GM18870 (cell line): ENCODE measurements at regions not wholly inside any gene's neighbourhood (a gene's known extent, or its start where the extent isn't known, plus 50 kb on each side); places are given as distances from the start of the nearest gene placed in this dataset.

Experiments used
- ATAC-seq: cut with Tn5 transposase; IDR thresholded peaks from one replicate; pipeline ENCODE4 v1.9.1; 2021; ENCODE audit warnings: moderate library complexity; ENCODE audit not compliant: unreplicated experiment

DNA sequence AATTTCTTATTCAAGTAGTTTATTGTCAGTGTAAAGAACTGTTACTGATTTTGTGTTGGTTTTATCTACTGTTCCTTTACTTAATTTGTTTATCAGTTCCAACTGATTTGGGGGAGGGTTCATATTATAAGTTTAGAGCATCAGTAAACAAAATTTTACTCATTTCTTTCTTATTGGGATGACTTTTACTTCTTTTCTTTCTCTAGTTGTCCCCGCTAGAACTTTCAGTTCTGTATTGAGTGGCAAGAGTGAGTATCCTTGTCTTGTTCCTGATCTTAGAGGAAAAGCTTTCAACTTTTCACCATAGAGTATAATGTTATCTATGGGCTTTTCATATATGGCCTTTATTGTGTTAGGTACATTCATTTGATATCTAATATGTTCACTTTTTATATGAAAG, 584.1 kb downstream of the LRFN5 start:
- ATAC-seq, result peak; percentile 84

DNA sequence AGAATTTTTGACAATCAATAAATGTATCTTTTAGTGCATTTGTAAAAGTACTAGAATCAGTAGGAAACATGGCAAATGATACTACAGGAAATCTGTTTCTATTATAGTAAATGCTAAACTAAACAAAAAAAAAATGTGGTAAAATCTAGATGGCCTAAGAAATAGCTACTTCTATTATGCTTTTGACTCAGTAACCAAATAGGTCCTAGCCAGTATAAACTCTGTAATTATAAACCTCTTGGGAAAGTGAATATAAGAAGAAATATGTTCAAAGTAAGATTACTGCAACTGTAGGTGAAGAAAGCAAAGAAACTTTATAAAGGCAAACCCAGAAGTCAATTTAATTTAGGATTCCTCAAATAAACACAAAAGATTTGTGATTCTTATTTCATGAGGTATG, 581.2 kb downstream of the LRFN5 start:
- ATAC-seq, result no peak

DNA sequence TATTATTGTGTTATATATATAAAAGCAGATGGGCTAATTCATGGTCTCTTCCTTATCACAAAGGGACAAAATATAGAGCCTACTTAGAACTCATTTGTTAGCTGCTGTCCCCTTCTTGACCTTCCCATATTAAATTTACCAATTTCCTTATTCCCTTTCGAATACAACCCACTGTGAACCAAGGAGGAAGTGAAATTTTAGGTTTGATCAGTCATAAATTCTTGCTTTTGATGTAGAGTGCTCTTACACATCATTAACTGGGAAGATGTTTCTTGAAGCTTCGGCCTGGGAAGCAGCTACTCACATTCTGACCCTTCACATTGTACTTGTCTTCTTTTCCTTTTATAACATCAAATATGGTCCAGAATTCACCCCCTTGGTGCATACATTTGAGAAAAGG, 579.0 kb downstream of the LRFN5 start:
- ATAC-seq, result no peak

DNA sequence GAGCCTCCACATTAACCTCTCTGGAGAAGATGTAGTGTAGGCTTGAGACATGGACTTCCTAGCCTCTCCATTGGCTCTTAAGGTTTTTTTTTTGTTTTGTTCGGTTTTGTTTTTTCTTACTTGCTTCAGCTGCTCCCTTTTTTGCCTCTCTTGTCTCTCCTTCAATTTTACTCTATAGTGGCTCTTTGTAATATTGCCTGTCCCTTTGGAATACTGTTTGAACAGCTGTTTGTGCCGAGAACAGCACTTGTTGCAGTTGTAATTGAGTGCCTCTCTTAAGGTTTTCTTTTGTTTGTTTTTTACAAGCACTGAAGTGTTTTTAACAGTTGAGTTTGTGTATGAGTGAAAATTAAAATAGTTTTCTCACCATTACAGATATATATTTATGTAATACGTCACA, 567.7 kb downstream of the LRFN5 start:
- no peak for ATAC-seq

DNA sequence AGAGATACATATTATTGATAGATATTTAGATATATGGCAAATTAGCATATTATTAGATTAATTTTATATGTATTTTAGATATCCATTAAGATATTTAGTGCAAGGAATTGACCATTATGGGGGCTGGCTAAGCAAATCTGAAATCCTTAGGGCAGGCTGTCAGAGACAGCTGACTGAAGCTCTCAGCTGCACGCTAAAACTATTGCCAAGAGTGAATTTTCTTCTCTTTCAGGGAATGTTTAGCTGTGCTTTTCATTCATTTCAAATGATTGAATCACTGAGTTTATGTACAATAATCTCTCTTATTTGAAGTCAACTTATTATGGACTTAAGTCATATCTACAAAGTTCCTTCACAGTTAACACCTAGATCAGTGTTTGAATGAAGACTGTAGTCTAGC, 566.5 kb downstream of the LRFN5 start:
- ATAC-seq, result no peak

DNA sequence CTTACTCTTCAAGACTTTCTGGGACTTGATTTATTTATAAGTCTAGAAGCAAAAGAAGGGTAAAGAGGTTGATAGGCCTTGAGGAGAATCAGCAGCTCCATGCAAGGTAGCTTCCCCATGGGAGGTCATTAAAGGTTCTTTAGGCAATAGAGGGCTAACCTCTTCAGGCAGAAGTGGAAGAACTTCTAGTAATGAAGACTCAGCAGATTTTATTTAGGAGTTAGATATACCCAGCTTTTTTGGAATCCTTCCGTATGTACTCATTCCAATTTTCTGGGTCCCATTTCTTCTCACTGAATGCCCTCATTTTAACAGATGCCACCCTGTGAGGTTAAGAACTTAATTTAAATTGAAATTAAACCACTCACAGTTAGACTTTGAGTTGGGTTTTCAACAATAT, 565.6 kb downstream of the LRFN5 start:
- no peak for ATAC-seq

DNA sequence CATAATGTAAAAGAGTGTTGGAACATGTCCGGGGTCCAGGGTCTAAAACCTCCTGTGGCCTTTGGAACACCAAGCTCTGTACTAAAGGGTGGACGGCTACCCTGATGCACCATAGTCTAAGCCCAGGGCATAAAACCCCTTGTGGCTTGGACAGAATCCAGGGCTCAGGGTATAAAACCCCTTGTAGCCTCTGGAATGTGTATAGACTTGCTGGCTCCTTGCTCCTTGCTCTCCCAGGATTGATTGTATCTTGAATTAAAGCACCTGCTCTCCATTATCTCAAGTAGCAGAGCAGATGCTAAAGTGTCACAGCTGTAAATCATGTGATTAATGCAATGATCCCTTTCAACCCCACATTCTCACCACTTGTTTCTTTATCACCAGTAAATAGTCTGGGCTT, 556.5 kb downstream of the LRFN5 start:
- ATAC-seq, result no peak

DNA sequence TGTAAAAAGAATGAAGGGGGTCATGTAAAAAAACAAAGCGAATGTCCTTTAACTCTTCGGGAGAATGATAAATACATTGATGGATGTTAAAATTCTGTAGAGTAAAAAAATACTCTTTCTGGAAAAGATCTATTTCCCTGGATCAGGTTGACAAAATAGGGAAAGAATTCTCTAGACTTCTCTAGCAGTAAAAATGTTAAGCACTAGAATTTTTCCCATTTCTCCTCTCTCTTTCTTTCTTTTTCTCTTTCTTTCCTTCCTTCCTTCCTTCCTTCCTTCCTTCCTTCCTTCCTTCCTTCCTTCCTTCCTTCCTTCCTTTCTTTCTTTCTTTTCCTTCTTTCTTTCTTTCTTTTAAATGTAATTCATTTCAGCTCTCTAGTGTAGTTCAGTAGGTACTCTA, 552.5 kb downstream of the LRFN5 start:
- no peak for ATAC-seq

DNA sequence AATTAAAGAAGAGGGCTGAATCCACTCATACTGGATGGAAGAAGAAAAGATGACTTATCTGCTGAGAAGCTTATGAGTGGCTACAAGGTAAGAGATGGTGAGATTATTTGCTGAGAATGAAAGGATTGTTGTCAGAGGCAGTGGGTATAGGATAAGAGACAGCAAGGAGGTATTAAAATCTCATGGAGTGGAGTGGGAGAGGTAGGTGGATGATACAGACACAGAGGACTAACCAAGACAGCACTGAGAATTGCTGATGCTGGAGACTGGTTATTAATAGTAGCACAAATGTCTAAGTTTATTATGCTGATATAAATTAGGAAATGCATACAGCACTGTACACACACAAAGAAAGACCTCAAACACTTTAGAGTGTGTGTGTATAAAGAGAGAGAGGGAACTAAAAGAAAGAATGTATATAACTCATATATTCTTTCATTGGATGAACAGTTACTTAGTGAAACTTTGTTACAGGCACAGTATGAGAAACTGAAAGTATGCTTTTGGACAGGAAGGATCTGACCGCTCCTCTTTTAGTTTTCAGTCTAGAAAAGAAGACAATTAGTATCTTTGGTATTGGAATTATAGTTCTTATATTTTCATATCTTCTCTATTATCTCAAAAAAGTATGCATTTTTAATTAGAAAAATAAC, 543.1 kb downstream of the LRFN5 start:
- ATAC-seq, result peak; percentile 91

DNA sequence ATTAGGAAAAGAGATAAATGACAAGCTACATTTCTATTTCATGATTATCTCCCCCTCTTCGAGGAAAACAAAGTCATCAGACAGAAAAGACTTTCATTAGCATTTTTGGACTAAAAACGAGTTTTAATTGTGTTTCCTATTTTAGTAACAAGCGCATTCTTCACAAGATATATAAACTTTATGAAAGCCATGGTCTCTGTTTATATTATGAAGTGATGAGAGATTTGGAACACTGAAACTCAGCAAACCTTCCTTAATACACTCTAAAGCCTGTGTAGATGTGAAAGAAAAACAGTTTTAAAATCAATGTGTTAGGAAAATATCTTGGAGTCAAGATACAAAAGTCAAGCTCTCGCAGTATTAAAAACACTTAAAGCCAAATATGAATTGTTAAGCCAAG, 539.1 kb downstream of the LRFN5 start:
- ATAC-seq, result no peak

DNA sequence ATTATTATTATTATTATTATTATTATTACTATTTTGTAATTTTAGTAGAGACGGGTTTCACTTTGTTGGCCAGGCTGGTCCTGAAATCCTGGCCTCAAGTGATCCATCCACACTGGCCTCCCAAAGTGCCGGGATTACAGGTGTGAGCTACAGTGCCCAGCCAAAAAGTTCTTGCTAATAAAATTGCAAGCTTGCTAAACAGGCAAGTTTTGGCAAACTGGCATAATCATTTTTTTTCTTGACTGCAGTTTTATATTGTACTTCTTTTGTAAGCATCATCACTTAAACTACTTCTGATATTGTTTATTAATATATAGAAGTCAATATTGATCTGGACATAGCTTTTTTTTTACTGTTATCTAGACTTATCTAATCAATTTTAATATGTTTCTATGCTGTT, 536.4 kb downstream of the LRFN5 start:
- ATAC-seq, result no peak

DNA sequence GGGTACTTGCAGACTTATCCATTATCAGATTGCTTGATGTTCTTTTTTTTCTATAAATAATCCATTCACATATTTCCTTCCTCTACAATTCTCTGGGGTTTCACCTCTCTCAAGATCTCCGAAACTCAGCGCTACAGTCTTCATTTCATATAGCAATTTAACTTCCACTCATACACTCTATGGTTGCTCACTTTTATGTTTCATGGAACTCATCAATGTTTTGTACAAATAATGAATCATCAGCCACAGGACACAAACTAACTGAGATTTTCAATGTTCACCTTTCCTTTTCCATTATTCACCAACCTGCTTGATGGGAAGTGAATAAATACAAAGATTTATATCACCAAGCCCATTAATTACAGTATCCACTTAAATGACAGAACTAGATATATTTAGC, 534.7 kb downstream of the LRFN5 start:
- no peak for ATAC-seq

DNA sequence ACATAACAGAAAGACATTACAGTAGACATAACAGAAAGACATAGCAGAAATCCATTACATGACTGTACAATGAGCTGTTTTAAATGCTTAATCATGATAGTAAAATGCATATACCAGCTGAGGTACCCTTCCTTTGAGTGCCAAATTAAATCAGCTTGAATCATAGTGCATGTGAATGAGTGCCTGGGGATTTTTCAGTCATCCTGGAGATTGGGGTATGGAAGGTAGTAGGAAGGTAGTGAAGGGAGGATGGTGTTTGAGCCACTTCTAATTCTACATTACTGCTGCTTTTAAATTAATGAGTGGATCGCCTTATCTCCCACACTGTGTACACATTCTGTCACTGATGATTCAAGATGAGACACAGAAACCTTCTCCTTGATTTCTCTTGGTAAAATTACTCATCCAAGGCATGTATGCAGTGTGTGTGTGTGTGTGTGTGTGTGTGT, 534.2 kb downstream of the LRFN5 start:
- no peak for ATAC-seq

DNA sequence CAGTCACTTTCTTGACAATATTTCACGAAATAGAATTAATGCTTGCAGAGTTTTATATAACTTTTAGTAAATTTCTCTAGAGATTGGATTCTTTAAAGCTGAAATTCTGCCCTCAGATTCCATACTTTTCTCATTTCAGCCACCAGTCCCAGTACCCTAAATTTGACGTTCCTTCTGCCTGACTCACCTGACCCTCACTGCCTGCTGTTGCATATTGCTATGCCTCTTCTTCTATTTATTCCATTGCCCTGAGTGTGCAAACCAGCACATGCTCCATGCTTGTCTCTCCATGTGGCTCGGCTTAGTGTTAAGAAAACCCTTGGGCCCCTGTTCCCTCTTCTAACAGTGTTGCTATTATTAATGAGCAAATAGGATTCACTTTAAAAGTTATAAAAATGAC, 533.3 kb downstream of the LRFN5 start:
- no peak for ATAC-seq

DNA sequence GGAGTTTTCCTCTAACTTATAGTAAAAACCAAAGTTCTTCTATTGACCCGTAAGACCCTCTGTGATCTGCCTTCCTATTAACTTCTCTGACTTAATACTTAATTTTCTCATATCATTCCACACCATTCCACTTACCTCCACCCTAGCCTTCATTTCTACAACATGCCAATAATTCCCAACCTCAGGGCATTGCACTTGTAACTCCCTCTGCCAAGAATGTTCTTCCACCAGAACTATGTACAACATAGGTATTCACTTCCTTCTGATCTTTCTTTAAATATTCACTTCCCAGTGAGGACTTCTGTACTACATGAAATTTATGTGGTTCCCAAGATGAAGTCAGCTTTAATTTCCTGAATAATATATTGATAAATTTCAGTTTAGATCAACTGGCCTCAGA, 531.7 kb downstream of the LRFN5 start:
- no peak for ATAC-seq

DNA sequence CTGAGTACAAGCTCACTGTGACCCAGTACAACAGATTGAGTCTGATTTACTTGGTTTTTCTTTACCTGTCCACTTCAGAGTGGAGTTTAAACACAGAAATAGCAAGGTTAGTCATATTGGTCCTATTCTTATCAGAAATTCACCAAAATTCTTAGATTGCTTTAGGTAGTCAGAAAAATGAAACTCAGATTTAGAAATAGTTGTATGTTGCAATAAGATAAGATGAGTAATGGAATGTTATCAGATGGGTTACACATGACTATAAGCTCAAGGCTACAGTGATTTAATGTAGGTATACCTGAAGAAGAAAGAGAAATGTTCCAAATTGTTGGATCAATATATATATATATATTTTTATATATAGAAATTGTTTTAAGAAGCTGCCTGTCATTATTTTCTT, 524.1 kb downstream of the LRFN5 start:
- no peak for ATAC-seq

DNA sequence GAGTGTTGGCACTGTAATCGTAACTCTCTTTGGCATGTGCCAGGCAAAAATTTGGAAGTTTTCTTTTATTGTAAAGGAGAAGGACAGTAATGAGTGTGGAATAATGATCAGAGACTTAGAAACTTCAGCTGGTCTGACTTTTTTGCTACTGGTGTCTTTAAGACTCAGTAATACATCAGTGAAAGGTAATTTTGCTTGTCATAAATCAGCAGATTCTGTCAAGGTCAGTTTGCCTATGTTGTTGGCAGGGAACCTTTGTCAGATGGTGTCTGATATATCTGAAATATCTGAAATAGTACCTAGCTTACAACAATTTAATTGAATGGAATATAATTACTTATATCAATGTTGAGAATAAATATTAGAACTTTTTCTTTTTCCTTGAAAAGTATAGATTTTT, 516.9 kb downstream of the LRFN5 start:
- ATAC-seq, result no peak

DNA sequence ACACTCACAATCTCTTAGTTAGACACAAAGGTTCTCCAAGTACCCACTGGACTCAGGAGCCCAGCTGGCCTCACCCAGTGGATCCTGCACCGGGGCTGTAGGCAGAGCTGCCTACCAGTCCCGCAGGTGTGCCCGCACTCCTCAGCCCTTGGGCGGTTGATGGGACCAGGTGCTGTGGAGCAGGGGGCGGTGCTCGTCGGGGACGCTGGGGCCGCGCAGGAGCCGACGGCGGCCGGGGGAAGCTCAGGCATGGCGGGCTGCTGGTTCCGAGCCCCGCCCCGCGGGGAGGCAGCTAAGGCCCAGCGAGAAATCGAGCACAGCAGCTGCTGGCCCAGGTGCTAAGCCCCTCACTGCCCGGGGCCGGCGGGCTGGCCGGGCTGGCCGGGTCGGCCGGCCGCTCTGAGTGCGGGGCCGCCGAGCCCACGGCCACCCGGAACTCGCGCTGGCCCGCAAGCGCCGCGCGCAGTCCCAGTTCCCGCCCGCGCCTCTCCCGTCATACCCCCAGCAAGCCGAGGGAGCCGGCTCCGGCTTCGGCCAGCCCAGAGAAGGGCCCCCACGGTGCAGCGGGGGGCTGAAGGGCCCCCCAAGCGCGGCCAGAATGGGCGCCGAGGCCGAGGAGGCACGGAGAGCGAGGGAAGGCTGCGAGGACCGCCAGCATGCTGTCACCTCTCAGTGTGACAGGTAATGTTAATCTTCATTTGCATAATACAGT, 506.8 kb downstream of the LRFN5 start:
- no peak for ATAC-seq

DNA sequence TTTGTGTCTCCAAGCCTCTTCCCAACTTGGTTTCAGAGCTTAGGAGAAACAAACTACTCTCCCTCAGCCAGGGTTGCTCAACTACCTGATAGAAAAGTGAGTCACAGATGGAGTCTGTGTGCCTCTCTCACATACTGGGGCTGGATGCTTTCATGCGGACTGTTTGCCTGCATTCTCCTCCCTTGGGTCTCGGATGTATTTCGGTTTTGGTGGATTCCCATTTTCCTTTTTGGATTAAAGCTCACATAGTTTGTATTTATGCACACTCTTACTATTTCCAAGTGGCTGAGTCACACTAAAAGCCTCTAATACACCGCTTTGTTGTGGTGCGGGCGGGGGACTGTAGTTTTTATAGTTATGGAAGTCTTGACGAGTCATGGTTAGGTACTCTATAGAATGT, 505.4 kb downstream of the LRFN5 start:
- no peak for ATAC-seq

DNA sequence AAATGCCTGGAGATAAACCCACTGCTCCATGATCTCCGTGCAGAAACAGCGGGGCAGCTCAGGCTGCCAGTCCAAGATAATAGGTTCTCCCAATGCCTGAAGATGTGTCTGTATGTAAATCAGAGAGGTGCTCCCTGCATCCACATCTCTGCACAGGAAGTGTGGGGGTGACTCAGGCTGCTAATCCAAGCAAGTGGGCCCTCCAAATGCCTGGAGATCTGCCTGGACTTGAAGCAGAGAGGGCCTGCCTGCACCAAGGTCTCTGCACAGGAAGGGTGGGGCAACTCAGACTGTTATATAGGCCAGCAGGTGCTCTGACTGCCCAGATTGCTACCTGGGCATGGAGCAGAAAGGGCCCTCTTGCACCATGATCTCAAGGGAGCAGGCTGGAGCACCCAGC, 504.7 kb downstream of the LRFN5 start:
- no peak for ATAC-seq

DNA sequence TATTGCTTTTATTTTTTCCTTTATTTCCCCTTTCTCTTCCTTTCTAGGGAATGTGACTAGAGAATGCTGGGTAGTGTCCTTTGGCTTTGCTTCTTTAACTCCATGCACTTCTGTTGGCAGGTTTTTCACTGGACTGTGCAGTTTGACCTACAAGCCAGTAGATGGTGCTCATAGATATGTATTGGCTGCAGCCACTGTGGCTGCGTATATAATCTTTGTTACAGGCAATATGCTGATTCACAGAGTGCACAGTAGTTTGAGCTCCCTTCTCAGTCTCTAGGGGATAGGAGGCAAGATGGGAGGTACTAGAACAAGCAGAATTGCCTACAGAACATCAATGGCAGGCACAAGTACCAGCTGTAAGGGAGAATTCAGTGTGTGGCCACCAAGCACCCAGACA, 503.5 kb downstream of the LRFN5 start:
- ATAC-seq, result peak; percentile 88

DNA sequence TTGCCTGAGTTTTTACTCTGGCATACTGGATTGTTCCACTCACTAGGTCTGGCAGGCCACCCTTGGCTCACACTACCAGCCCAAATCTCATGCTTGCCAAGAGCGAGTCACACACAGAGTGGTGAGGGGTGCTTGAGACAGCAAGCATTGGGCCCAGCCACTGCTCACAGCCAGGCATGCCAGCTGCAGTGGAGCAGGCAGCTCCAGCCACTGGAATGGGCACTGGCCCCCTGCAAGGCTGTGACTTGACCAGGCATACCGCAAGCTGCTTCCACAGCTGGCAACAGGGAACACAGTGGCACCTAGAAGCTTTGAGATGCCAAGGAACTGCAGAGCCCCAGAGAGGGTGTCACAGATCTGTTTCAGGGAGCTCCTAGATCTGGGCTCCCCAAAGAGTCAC, 488.5 kb downstream of the LRFN5 start:
- no peak for ATAC-seq

DNA sequence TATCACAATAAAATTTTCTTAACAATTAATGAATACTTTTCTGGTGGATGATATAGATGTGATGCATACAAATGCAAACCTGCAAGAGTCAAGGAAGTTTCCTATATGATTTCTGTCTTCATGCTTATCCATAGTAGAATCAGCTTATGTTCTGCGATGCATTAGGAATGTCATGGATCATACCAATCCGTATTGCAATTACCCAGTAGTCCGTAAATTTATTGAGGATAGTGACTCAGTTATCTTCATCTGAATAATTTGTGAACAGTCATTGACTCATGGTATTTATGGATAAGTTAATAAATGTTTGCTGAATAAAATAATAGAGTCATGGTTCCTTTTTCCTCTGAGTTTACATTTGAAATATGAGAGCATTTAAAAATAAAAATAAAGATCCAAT, 483.4 kb downstream of the LRFN5 start:
- ATAC-seq, result no peak
